K562 (cell line): ENCODE measurements at regions not wholly inside any gene's neighbourhood (a gene's known extent, or its start where the extent isn't known, plus 50 kb on each side); places are given as distances from the start of the nearest gene placed in this dataset.

Source experiments
- ATAC-seq: fragments of 200-7000 bp; cut with Tn5 transposase; 3 replicates; pipeline ENCODE4 v1.9.1; 2020; ENCODE audit warnings: moderate library complexity
- BruUV-seq: library from RNA; stranded (reverse); fragments of 400-500 nt; replicated peaks from 2 replicates; lab custom pipeline; 2021; lab: Mats Ljungman, UMichigan
- CTCF ChIA-PET: fragments of 300-600 bp; formaldehyde crosslinking; extraction: SDS; loops from one replicate; lab custom pipeline; 2021; ENCODE audit warnings: low intra/inter-chr PET ratio; lab: Yijun Ruan, JAX
- POLR2A ChIA-PET: fragments of 300-600, 350-650 bp; sonication (Branson Sonifier 250); formaldehyde crosslinking; extraction: SDS; loops from one replicate; lab custom pipeline; 2021; ENCODE audit warnings: antibody characterized with exemption, inconsistent platforms; lab: Yijun Ruan, JAX
- DNase-seq, 4 experiments: peaks; one replicate each; pipeline versions ENCODE4 v3.0.0 to v3.0.0-alpha.2; 2011 to 2018; ENCODE audit warnings: low spot score in 3 of 4, mixed read lengths in 3 of 4; ENCODE audit errors: extremely low read depth in 1 of 4
- FAIRE-seq: peaks from 2 replicates; lab custom pipeline; 2011; peaks lifted over from hg19 to GRCh38; lab: Jason Lieb, UNC
- H2AFZ ChIP-seq: 2 replicates; pipeline ENCODE4 v1.6.0; 2011; ENCODE audit warnings: low read depth, low read length, control low read depth, inconsistent platforms
- H3K27ac ChIP-seq: fragments of 200-600 bp; 3 replicates; pipeline ENCODE4 v1.8.0; 2011; ENCODE audit warnings: low read depth, mild to moderate bottlenecking, control low read depth, inconsistent platforms, low read length, moderate library complexity, mixed read lengths; ENCODE audit errors: extremely low read depth
- H3K27me3 ChIP-seq, 2 experiments: fragments of 300-600 bp in 1 of 2; 2 replicates in 1 of 2; 3 replicates in 1 of 2; pipeline versions ENCODE4 v1.6.0 to v1.8.0; 2011; ENCODE audit warnings: inconsistent platforms in 2 of 2, low read length in 2 of 2, mild to moderate bottlenecking in 1 of 2, mixed read lengths in 1 of 2, moderate library complexity in 1 of 2; ENCODE audit not compliant: control insufficient read depth in 2 of 2, insufficient read depth in 2 of 2
- H3K36me3 ChIP-seq: fragments of 300-600 bp; 3 replicates; pipeline ENCODE4 v1.8.0; 2011; ENCODE audit warnings: mild to moderate bottlenecking, low read length, inconsistent platforms; ENCODE audit not compliant: control insufficient read depth, insufficient read depth
- H3K4me1 ChIP-seq, 2 experiments: fragments of 200-600 bp in 1 of 2; replicated peaks in 1 of 2; 2 replicates in 1 of 2; 3 replicates in 1 of 2; pipeline versions ENCODE4 v1.5.1 to v1.8.0; 2011; ENCODE audit warnings: inconsistent platforms in 2 of 2, low read length in 2 of 2, mild to moderate bottlenecking in 1 of 2, mixed read lengths in 1 of 2, moderate library complexity in 1 of 2; ENCODE audit not compliant: control insufficient read depth in 2 of 2, insufficient read depth in 2 of 2
- H3K4me2 ChIP-seq: 2 replicates; pipeline ENCODE4 v1.6.1; 2011; ENCODE audit warnings: low read length, control low read depth, inconsistent platforms, mixed read lengths; ENCODE audit not compliant: insufficient read depth
- H3K4me3 ChIP-seq: fragments of 200-600 bp; sonication (generic), shearing (Covaris generic); 2 replicates; pipeline ENCODE4 v1.5.1; 2016; ENCODE audit warnings: control low read depth, inconsistent platforms
- H3K79me2 ChIP-seq: fragments of 200-600 bp; 3 replicates; pipeline ENCODE4 v1.8.0; 2011; ENCODE audit warnings: low read length, inconsistent platforms; ENCODE audit not compliant: control insufficient read depth, insufficient read depth
- H3K9ac ChIP-seq, 2 experiments: 2 replicates each; pipeline versions ENCODE4 v1.6.0 to v1.6.1; 2011; ENCODE audit warnings: low read depth in 2 of 2, low read length in 2 of 2, control low read depth in 1 of 2, inconsistent platforms in 1 of 2, mild to moderate bottlenecking in 1 of 2, mixed read lengths in 1 of 2; ENCODE audit not compliant: insufficient read depth in 1 of 2
- H3K9me1 ChIP-seq: one replicate; pipeline ENCODE4 v1.6.0; 2011; ENCODE audit warnings: inconsistent platforms, mild to moderate bottlenecking, low read length, moderate library complexity; ENCODE audit not compliant: control insufficient read depth, insufficient read depth
- H3K9me3 ChIP-seq: replicated peaks from 2 replicates; pipeline ENCODE4 v1.5.1; 2011; ENCODE audit warnings: low read depth, low read length, inconsistent platforms; ENCODE audit not compliant: control insufficient read depth, insufficient read depth
- H4K20me1 ChIP-seq: replicated peaks from 2 replicates; pipeline ENCODE4 v1.6.1; 2011; ENCODE audit warnings: low read length, inconsistent platforms, mixed read lengths; ENCODE audit not compliant: control insufficient read depth, insufficient read depth
- DNMT1 ChIP-seq: fragments of 450-650 bp; IDR thresholded peaks from 2 replicates; pipeline ENCODE4 v1.6.1; 2016; ENCODE audit warnings: antibody characterized with exemption, mild to moderate bottlenecking
- GATAD2B ChIP-seq: fragments of 450-650 bp; IDR thresholded peaks from 2 replicates; pipeline ENCODE4 v1.6.1; 2017; ENCODE audit warnings: mild to moderate bottlenecking, borderline replicate concordance
- HLTF ChIP-seq: fragments of 450-650 bp; IDR thresholded peaks from 2 replicates; pipeline ENCODE4 v1.6.1; 2016
- NR4A1 ChIP-seq, 2 experiments: fragments of 250-450 bp in 1 of 2; fragments of 450-650 bp in 1 of 2; sonication (Bioruptor Pico) in 1 of 2; IDR thresholded peaks; 2 replicates each; pipeline versions ENCODE4 v1.4.0 to v1.6.1; 2016 to 2020; ENCODE audit warnings: mild to moderate bottlenecking in 2 of 2, missing compliant biosample characterization in 1 of 2, missing genetic modification characterization in 1 of 2, moderate library complexity in 1 of 2
- RAD51 ChIP-seq: fragments of 450-650 bp; IDR thresholded peaks from 2 replicates; pipeline ENCODE4 v1.7.1; 2016; ENCODE audit warnings: low read depth, mild to moderate bottlenecking, borderline replicate concordance
- SAFB ChIP-seq: fragments of 200-400 bp; formaldehyde crosslinking; IDR thresholded peaks from 2 replicates; pipeline ENCODE4 v1.6.1; 2017; ENCODE audit warnings: low read depth, low read length, borderline replicate concordance
- SMARCC2 ChIP-seq: fragments of 450-650 bp; IDR thresholded peaks from 2 replicates; pipeline ENCODE4 v1.6.1; 2017; ENCODE audit warnings: antibody characterized with exemption, moderate library complexity, mild to moderate bottlenecking, low read depth
- SPI1 ChIP-seq: IDR thresholded peaks from 2 replicates; pipeline ENCODE4 v1.6.1; 2011; ENCODE audit warnings: low read depth, low read length, control low read depth, borderline replicate concordance
- XRCC4 ChIP-seq: IDR thresholded peaks from one replicate; pipeline ENCODE4 v1.6.1; 2011; ENCODE audit not compliant: insufficient read depth, insufficient read length; ENCODE audit errors: extremely low read depth
- ZFP30 ChIP-seq: fragments of 250-450 bp; sonication (Bioruptor Pico); IDR thresholded peaks from 2 replicates; pipeline ENCODE4 v1.8.0; 2022; ENCODE audit warnings: moderate library complexity, mild to moderate bottlenecking, inconsistent platforms, borderline replicate concordance
- ZNF121 ChIP-seq: sonication (generic); formaldehyde crosslinking; conservative IDR thresholded peaks from 2 replicates; pipeline ENCODE4 v1.8.0; 2022; ENCODE audit warnings: missing genetic modification reagents
- ZNF740 ChIP-seq, 3 experiments: fragments of 200-800 bp in 1 of 3; sonication (Bioruptor generic) in 1 of 3; sonication (generic) in 1 of 3; formaldehyde crosslinking in 1 of 3; IDR thresholded peaks; 2 replicates each; pipeline versions ENCODE4 v1.6.1 to v1.8.0; 2016 to 2022; ENCODE audit warnings: mild to moderate bottlenecking in 2 of 3, missing compliant biosample characterization in 2 of 3, missing genetic modification characterization in 2 of 3, missing genetic modification reagents in 1 of 3
- in situ Hi-C: fragments of 300-500 bp; cut with MboI; formaldehyde crosslinking; loops from 4 replicates; pipeline ENCODE4 v1.15.0; 2018; ENCODE audit warnings: inconsistent platforms, mixed read lengths
- intact Hi-C: fragments of 100-400 bp; cut with micrococcal nuclease; formaldehyde crosslinking; loops from 2 replicates; pipeline ENCODE4 v1.14.2; 2022
- TF ChIP-seq, protein P1 (sequence below): IDR thresholded peaks from 2 replicates; pipeline ENCODE4 v1.6.1; 2012; ENCODE audit warnings: low read depth, low read length, improper control_type of control experiment, borderline replicate concordance
- TF ChIP-seq, protein P2 (sequence below): sonication (generic); IDR thresholded peaks from 2 replicates; pipeline ENCODE4 v1.6.1; 2016
- TF ChIP-seq, protein P3 (sequence below): fragments of 450-650 bp; IDR thresholded peaks from one replicate; pipeline ENCODE4 v1.6.1; 2018; ENCODE audit warnings: mild to moderate bottlenecking, moderate library complexity; ENCODE audit not compliant: partially characterized antibody

GRCh38 chr13:53501387-53501786, 472.8 kb downstream of the OLFM4 start:
- Histone ChIP-seq H4K20me1 (no peaks in the 10 kb centered on the region), H2AFZ (no peak overlapping the region), H3K9ac (no peak overlapping the region), H3K9me1 (no peaks in the 10 kb centered on the region), H3K27ac (no peak overlapping the region), H3K4me2 (no peak overlapping the region), H3K79me2 (no peaks in the 10 kb centered on the region), H3K27me3 (no peaks in the 10 kb centered on the region), H3K4me1 (no peaks in the 10 kb centered on the region), H3K4me3 (no peak overlapping the region), H3K9me3 (no peaks in the 10 kb centered on the region), H3K36me3 (no peaks in the 10 kb centered on the region)
- in situ Hi-C loops (no loop called here), intact Hi-C loops (no loop called here)
- DNase-seq = no peak
- FAIRE-seq = no peak
- ATAC-seq = no peak
- POLR2A ChIA-PET = no interaction called here
- CTCF ChIA-PET = no interaction called here
- BruUV-seq = no TSS peak
- no peak for TF ChIP-seq ZFP30 (CRISPR knock-in tag)
- no peak for TF ChIP-seq SAFB
- no peak for TF ChIP-seq HLTF
- TF ChIP-seq SPI1 = no peak
- TF ChIP-seq, protein P1, sequence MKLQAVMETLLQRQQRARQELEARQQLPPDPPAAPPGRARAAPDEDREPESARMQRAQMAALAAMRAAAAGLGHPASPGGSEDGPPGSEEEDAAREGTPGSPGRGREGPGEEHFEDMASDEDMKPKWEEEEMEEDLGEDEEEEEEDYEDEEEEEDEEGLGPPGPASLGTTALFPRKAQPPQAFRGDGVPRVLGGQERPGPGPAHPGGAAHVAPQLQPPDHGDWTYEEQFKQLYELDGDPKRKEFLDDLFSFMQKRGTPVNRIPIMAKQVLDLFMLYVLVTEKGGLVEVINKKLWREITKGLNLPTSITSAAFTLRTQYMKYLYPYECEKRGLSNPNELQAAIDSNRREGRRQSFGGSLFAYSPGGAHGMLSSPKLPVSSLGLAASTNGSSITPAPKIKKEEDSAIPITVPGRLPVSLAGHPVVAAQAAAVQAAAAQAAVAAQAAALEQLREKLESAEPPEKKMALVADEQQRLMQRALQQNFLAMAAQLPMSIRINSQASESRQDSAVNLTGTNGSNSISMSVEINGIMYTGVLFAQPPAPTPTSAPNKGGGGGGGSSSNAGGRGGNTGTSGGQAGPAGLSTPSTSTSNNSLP = no peak
- TF ChIP-seq NR4A1 (CRISPR knock-in tag; IDR thresholded peaks at IDR 0.05) = no peak
- TF ChIP-seq NR4A1 (tag; IDR thresholded peaks at IDR 0.05) = no peak
- TF ChIP-seq GATAD2B = no peak
- TF ChIP-seq, protein P2, sequence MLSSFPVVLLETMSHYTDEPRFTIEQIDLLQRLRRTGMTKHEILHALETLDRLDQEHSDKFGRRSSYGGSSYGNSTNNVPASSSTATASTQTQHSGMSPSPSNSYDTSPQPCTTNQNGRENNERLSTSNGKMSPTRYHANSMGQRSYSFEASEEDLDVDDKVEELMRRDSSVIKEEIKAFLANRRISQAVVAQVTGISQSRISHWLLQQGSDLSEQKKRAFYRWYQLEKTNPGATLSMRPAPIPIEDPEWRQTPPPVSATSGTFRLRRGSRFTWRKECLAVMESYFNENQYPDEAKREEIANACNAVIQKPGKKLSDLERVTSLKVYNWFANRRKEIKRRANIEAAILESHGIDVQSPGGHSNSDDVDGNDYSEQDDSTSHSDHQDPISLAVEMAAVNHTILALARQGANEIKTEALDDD = no peak
- TF ChIP-seq, protein P3, sequence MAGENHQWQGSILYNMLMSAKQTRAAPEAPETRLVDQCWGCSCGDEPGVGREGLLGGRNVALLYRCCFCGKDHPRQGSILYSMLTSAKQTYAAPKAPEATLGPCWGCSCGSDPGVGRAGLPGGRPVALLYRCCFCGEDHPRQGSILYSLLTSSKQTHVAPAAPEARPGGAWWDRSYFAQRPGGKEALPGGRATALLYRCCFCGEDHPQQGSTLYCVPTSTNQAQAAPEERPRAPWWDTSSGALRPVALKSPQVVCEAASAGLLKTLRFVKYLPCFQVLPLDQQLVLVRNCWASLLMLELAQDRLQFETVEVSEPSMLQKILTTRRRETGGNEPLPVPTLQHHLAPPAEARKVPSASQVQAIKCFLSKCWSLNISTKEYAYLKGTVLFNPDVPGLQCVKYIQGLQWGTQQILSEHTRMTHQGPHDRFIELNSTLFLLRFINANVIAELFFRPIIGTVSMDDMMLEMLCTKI = no peak
- no peak for TF ChIP-seq ZNF740 (CRISPR knock-in tag; IDR thresholded peaks at IDR 0.05)
- TF ChIP-seq ZNF740 (tag; IDR thresholded peaks at IDR 0.05) = no peak
- TF ChIP-seq XRCC4 = no peak
- no peak for TF ChIP-seq DNMT1
- no peak for TF ChIP-seq RAD51
- no peak for TF ChIP-seq ZNF121 (CRISPR knock-in tag)
- no peak for TF ChIP-seq SMARCC2
